HepG2 (cell line): ENCODE measurements at regions not wholly inside any gene's neighbourhood (a gene's known extent, or its start where the extent isn't known, plus 50 kb on each side); places are given as distances from the start of the nearest gene placed in this dataset.

Experiments used
- ATAC-seq: fragments of 200-7000 bp; cut with Tn5 transposase; 3 replicates; pipeline ENCODE4 v1.9.1; 2020; ENCODE audit warnings: mild to moderate bottlenecking, moderate library complexity
- BruUV-seq: library from RNA; stranded (reverse); fragments of 400-500 nt; replicated peaks from 2 replicates; lab custom pipeline; 2021; lab: Mats Ljungman, UMichigan
- CTCF ChIA-PET: fragments of 300-600 bp; formaldehyde crosslinking; extraction: SDS; loops from one replicate; lab custom pipeline; 2021; ENCODE audit warnings: low total read pairs, inconsistent platforms, low intra/inter-chr PET ratio; lab: Yijun Ruan, JAX
- POLR2A ChIA-PET: fragments of 350-600 bp; sonication (Branson Sonifier 250); formaldehyde crosslinking; loops from one replicate; lab custom pipeline; 2020; ENCODE audit warnings: antibody characterized with exemption, inconsistent platforms; lab: Yijun Ruan, JAX
- DNase-seq: peaks from one replicate; pipeline ENCODE4 v3.0.0-alpha.2; 2015; ENCODE audit warnings: low spot score
- FAIRE-seq: peaks from 3 replicates; lab custom pipeline; 2011; peaks lifted over from hg19 to GRCh38; lab: Jason Lieb, UNC
- H2AFZ ChIP-seq: one replicate; pipeline ENCODE4 v1.6.1; 2011; ENCODE audit warnings: low read length, inconsistent platforms
- H3K27ac ChIP-seq: fragments of 300-600 bp; 3 replicates; pipeline ENCODE4 v1.8.0; 2011; ENCODE audit warnings: mixed run types, mild to moderate bottlenecking, mixed read lengths, low read length, inconsistent platforms; ENCODE audit not compliant: insufficient read depth; ENCODE audit errors: extremely low read length
- H3K27me3 ChIP-seq, 2 experiments: fragments of 200-600 bp in 1 of 2; 2 replicates in 1 of 2; 3 replicates in 1 of 2; pipeline versions ENCODE4 v1.6.0 to v1.8.0; 2011; ENCODE audit warnings: low read length in 2 of 2, mild to moderate bottlenecking in 2 of 2, moderate library complexity in 2 of 2, inconsistent platforms in 1 of 2; ENCODE audit not compliant: insufficient read depth in 2 of 2, control insufficient read depth in 1 of 2
- H3K36me3 ChIP-seq, 2 experiments: fragments of 200-600 bp in 1 of 2; replicated peaks in 1 of 2; 2 replicates in 1 of 2; 3 replicates in 1 of 2; pipeline versions ENCODE4 v1.5.1 to v1.8.0; 2011; ENCODE audit warnings: low read length in 2 of 2, inconsistent platforms in 1 of 2; ENCODE audit not compliant: insufficient read depth in 2 of 2, control insufficient read depth in 1 of 2
- H3K4me1 ChIP-seq: 2 replicates; pipeline ENCODE4 v1.5.1; 2012; ENCODE audit warnings: low read length, inconsistent platforms; ENCODE audit not compliant: insufficient read depth
- H3K4me2 ChIP-seq: 2 replicates; pipeline ENCODE4 v1.6.0; 2011; ENCODE audit warnings: low read depth, low read length, inconsistent platforms
- H3K4me3 ChIP-seq, 3 experiments: fragments of 200-600 bp in 1 of 3; sonication (generic), shearing (Covaris generic) in 1 of 3; replicated peaks in 1 of 3; 2 replicates each; pipeline ENCODE4 v1.5.1; 2011 to 2016; ENCODE audit warnings: low read length in 3 of 3, inconsistent platforms in 2 of 3, low read depth in 2 of 3, mild to moderate bottlenecking in 2 of 3, control low read depth in 1 of 3, mixed read lengths in 1 of 3; ENCODE audit not compliant: insufficient read depth in 1 of 3
- H3K79me2 ChIP-seq: one replicate; pipeline ENCODE4 v1.6.1; 2011; ENCODE audit warnings: low read length, inconsistent platforms; ENCODE audit not compliant: insufficient read depth
- H3K9ac ChIP-seq: 2 replicates; pipeline ENCODE4 v1.6.0; 2011; ENCODE audit warnings: mild to moderate bottlenecking, low read depth, low read length, inconsistent platforms; ENCODE audit not compliant: insufficient read depth
- H3K9me3 ChIP-seq: 2 replicates; pipeline ENCODE4 v1.5.1; 2012; ENCODE audit warnings: mild to moderate bottlenecking, low read length
- H4K20me1 ChIP-seq: 2 replicates; pipeline ENCODE4 v1.6.0; 2011; ENCODE audit warnings: inconsistent platforms, mild to moderate bottlenecking, low read length, moderate library complexity; ENCODE audit not compliant: insufficient read depth
- FOXM1 ChIP-seq: sonication (generic); formaldehyde crosslinking; IDR thresholded peaks from 2 replicates; pipeline ENCODE4 v1.5.0; 2020; ENCODE audit warnings: missing genetic modification reagents
- GABPA ChIP-seq, 2 experiments: IDR thresholded peaks; 2 replicates each; pipeline ENCODE4 v1.6.1; 2011 to 2016; ENCODE audit warnings: low read depth in 2 of 2, low read length in 1 of 2, missing biosample characterization in 1 of 2, missing genetic modification characterization in 1 of 2
- GATAD1 ChIP-seq: IDR thresholded peaks from 2 replicates; pipeline ENCODE4 v1.6.1; 2016; ENCODE audit warnings: missing genetic modification reagents, missing compliant biosample characterization
- NPAS2 ChIP-seq: sonication (generic); formaldehyde crosslinking; IDR thresholded peaks from 2 replicates; pipeline ENCODE4 v1.8.0; 2022; ENCODE audit warnings: mild to moderate bottlenecking, missing genetic modification reagents, borderline replicate concordance
- PHF5A ChIP-seq: IDR thresholded peaks from one replicate; pipeline ENCODE4 v1.6.1; 2018; ENCODE audit warnings: low read depth, missing genetic modification reagents; ENCODE audit not compliant: unreplicated experiment
- SNAI1 ChIP-seq: sonication (generic); formaldehyde crosslinking; IDR thresholded peaks from 2 replicates; pipeline ENCODE4 v1.5.0; 2020; ENCODE audit warnings: mild to moderate bottlenecking, missing genetic modification reagents, borderline replicate concordance
- TBX3 ChIP-seq: fragments of 450-650 bp; IDR thresholded peaks from 2 replicates; pipeline ENCODE4 v1.6.1; 2017; ENCODE audit warnings: antibody characterized with exemption, mild to moderate bottlenecking, inconsistent platforms, borderline replicate concordance
- UBTF ChIP-seq: sonication (generic); formaldehyde crosslinking; IDR thresholded peaks from 2 replicates; pipeline ENCODE4 v1.4.0; 2020; ENCODE audit warnings: mild to moderate bottlenecking, missing genetic modification reagents
- ZBTB33 ChIP-seq: sonication (generic); formaldehyde crosslinking; IDR thresholded peaks from 2 replicates; pipeline ENCODE4 v1.4.0; 2020; ENCODE audit warnings: missing genetic modification reagents
- ZFP90 ChIP-seq: sonication (generic); formaldehyde crosslinking; IDR thresholded peaks from 2 replicates; pipeline ENCODE4 v1.8.0; 2022; ENCODE audit warnings: missing genetic modification reagents, mild to moderate bottlenecking, inconsistent platforms, borderline replicate concordance
- ZFX ChIP-seq: sonication (generic); formaldehyde crosslinking; IDR thresholded peaks from 2 replicates; pipeline ENCODE4 v1.4.0; 2020; ENCODE audit warnings: mild to moderate bottlenecking, low read depth, missing genetic modification reagents, moderate library complexity
- ZNF12 ChIP-seq: sonication (generic); formaldehyde crosslinking; IDR thresholded peaks from 2 replicates; pipeline ENCODE4 v1.5.0; 2020; ENCODE audit warnings: missing genetic modification reagents
- ZNF329 ChIP-seq: sonication (generic); formaldehyde crosslinking; IDR thresholded peaks from 2 replicates; pipeline ENCODE4 v1.9.0; 2021; ENCODE audit warnings: low read depth, mild to moderate bottlenecking, missing genetic modification reagents
- ZNF432 ChIP-seq: sonication (generic); formaldehyde crosslinking; IDR thresholded peaks from 2 replicates; pipeline ENCODE4 v1.5.0; 2020; ENCODE audit warnings: missing genetic modification reagents, mild to moderate bottlenecking, borderline replicate concordance
- ZNF513 ChIP-seq: sonication (generic); formaldehyde crosslinking; conservative IDR thresholded peaks from 2 replicates; pipeline ENCODE4 v1.5.0; 2020; ENCODE audit warnings: missing genetic modification reagents
- ZSCAN25 ChIP-seq: sonication (generic); formaldehyde crosslinking; IDR thresholded peaks from 2 replicates; pipeline ENCODE4 v1.8.0; 2022; ENCODE audit warnings: mild to moderate bottlenecking, missing genetic modification reagents
- ZSCAN30 ChIP-seq: sonication (generic); formaldehyde crosslinking; IDR thresholded peaks from 2 replicates; pipeline ENCODE4 v1.5.0; 2020; ENCODE audit warnings: mild to moderate bottlenecking, missing genetic modification reagents
- WGBS: methylation state at CpG from one replicate; pipeline ENCODE4 v1.1.6; 2017; ENCODE audit warnings: low lambda C conversion rate; 5-methylcytosine and 5-hydroxymethylcytosine counted together
- in situ Hi-C: cut with HindIII; loops from 2 replicates; pipeline ENCODE4 v1.10.0; 2017; ENCODE audit warnings: low pct_unique_long_range_greater_than_20kb; ENCODE audit not compliant: extremely low pct_ligation_motif_present
- intact Hi-C: fragments of 100-400 bp; cut with micrococcal nuclease; formaldehyde crosslinking; loops from one replicate; pipeline ENCODE4 v1.10.0; 2022; ENCODE audit not compliant: unreplicated experiment
- TF ChIP-seq, protein P1 (sequence below): sonication (generic); formaldehyde crosslinking; IDR thresholded peaks from 2 replicates; pipeline ENCODE4 v1.4.0; 2020; ENCODE audit warnings: mild to moderate bottlenecking, missing genetic modification reagents

DNA sequence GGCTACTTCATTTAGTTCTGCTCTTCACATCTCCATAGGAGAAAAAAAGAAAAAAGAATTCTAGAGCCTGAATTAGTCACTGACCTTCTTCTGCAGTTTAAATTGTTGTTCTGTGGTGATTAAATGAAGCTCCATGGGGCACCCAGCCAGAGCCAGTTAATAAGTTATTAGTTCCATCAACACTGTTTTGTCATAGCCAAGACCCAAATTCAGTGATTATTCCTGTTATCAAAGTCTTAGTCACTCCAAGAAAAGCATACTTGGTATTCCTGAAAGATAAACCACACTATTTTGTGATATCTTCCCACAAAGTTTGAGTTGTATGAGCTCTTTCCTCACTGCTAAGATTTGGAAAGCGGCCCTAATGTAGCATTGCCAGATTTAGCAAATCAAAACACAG, 134.8 kb upstream of the RGMB start (continued):
- TF ChIP-seq ZBTB33 (CRISPR knock-in tag), result no peak
- TF ChIP-seq, protein P1, sequence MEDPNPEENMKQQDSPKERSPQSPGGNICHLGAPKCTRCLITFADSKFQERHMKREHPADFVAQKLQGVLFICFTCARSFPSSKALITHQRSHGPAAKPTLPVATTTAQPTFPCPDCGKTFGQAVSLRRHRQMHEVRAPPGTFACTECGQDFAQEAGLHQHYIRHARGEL (CRISPR knock-in tag), result no peak

- H2AFZ ChIP-seq, result no peak overlapping the region
- WGBS, result 0% methylated on average over 2 of the region's 2 CpGs
- no peaks in the 10 kb centered on the region for H4K20me1 ChIP-seq
- H3K4me2 ChIP-seq, result no peak overlapping the region
- H3K27me3 ChIP-seq, result no peaks in the 10 kb centered on the region
- no peaks in the 10 kb centered on the region for H3K4me1 ChIP-seq
- no peaks in the 10 kb centered on the region for H3K9me3 ChIP-seq
- FAIRE-seq (no peak), DNase-seq (no peak), ATAC-seq (no peak)
- no peaks in the 10 kb centered on the region for H3K36me3 ChIP-seq
- H3K4me3 ChIP-seq, result no peak overlapping the region
- intact Hi-C loops, result no loop called here
- in situ Hi-C loops, result no loop called here
- POLR2A ChIA-PET, result no interaction called here
- no peak overlapping the region for H3K9ac ChIP-seq
- no peak overlapping the region for H3K27ac ChIP-seq
- no TSS peak for BruUV-seq
- CTCF ChIA-PET, result no interaction called here
- H3K79me2 ChIP-seq, result no peaks in the 10 kb centered on the region
- no peak for TF ChIP-seq FOXM1
- no peak for TF ChIP-seq ZNF12 (CRISPR knock-in tag)
- no peak for TF ChIP-seq ZFX (CRISPR knock-in tag)
- TF ChIP-seq ZNF329 (CRISPR knock-in tag), result no peak
- TF ChIP-seq PHF5A, result no peak
- no peak for TF ChIP-seq UBTF (CRISPR knock-in tag)
- TF ChIP-seq NPAS2 (CRISPR knock-in tag), result no peak
- TF ChIP-seq ZNF513 (CRISPR knock-in tag), result no peak
- no peak for TF ChIP-seq TBX3
- TF ChIP-seq SNAI1 (CRISPR knock-in tag), result no peak
- no peak for TF ChIP-seq GABPA (IDR thresholded peaks at IDR 0.05; ENCODE audit: low read depth, low read length)
- no peak for TF ChIP-seq GABPA (CRISPR knock-in tag; IDR thresholded peaks at IDR 0.05; ENCODE audit: low read depth)
- no peak for TF ChIP-seq ZNF432 (CRISPR knock-in tag)
- TF ChIP-seq GATAD1 (CRISPR knock-in tag), result no peak
- no peak for TF ChIP-seq ZSCAN30 (CRISPR knock-in tag)
- TF ChIP-seq ZSCAN25 (CRISPR knock-in tag), result no peak
- no peak for TF ChIP-seq ZFP90
These were observed 134.2 kb upstream of the RGMB start for GRCh38 chr5:98639274-98639673.
